HEK293 (cell line): ENCODE measurements at regions not wholly inside any gene's neighbourhood (a gene's known extent, or its start where the extent isn't known, plus 50 kb on each side); places are given as distances from the start of the nearest gene placed in this dataset.

ENCODE experiments used
- CTCF ChIA-PET: fragments of 350-600 bp; formaldehyde crosslinking; extraction: SDS; loops from one replicate; lab custom pipeline; 2021; ENCODE audit warnings: antibody characterized with exemption; lab: Yijun Ruan, JAX
- POLR2A ChIA-PET: fragments of 300-600 bp; formaldehyde crosslinking; extraction: SDS; loops from one replicate; lab custom pipeline; 2020; ENCODE audit warnings: antibody characterized with exemption, inconsistent platforms; lab: Yijun Ruan, JAX
- H3K27ac ChIP-seq: fragments of 200-500 bp; sonication (Bioruptor generic); 2 replicates; pipeline ENCODE4 v1.5.1; 2014; ENCODE audit warnings: low read depth, low read length, control low read depth, inconsistent platforms; ENCODE audit errors: extremely low read depth
- H3K36me3 ChIP-seq, 2 experiments: fragments of 200-500 bp in 1 of 2; sonication (Bioruptor generic) in 1 of 2; 1 replicate in 1 of 2; 2 replicates in 1 of 2; pipeline ENCODE4 v1.5.1; 2014 to 2017; ENCODE audit warnings: inconsistent platforms in 2 of 2, low read length in 2 of 2; ENCODE audit not compliant: control insufficient read depth in 2 of 2, insufficient read depth in 1 of 2
- H3K4me1 ChIP-seq: fragments of 200-500 bp; sonication (Bioruptor generic); 2 replicates; pipeline ENCODE4 v1.5.1; 2014; ENCODE audit warnings: mild to moderate bottlenecking, low read length, inconsistent platforms; ENCODE audit not compliant: control insufficient read depth, insufficient read depth
- H3K4me3 ChIP-seq: 2 replicates; pipeline ENCODE4 v1.5.1; 2011; ENCODE audit warnings: low read depth, mild to moderate bottlenecking, control low read depth, low read length, moderate library complexity
- H3K9me3 ChIP-seq: fragments of 200-500 bp; sonication (Bioruptor generic); 2 replicates; pipeline ENCODE4 v1.5.1; 2014; ENCODE audit warnings: low read depth, low read length, inconsistent platforms; ENCODE audit not compliant: control insufficient read depth, insufficient read depth
- KLF1 ChIP-seq: fragments of 450-650 bp; formaldehyde crosslinking; IDR thresholded peaks from 2 replicates; pipeline ENCODE4 v1.5.1; 2016; ENCODE audit warnings: missing biosample characterization, missing genetic modification characterization
- KLF10 ChIP-seq: fragments of 450-650 bp; IDR thresholded peaks from 2 replicates; pipeline ENCODE4 v1.5.1; 2018; ENCODE audit warnings: missing biosample characterization, mild to moderate bottlenecking, missing genetic modification characterization
- KLF16 ChIP-seq: fragments of 450-650 bp; formaldehyde crosslinking; IDR thresholded peaks from 2 replicates; pipeline ENCODE4 v1.5.1; 2017; ENCODE audit warnings: missing biosample characterization, missing genetic modification characterization
- PRDM1 ChIP-seq: fragments of 450-650 bp; formaldehyde crosslinking; IDR thresholded peaks from 2 replicates; pipeline ENCODE4; 2016; ENCODE audit warnings: missing biosample characterization, missing genetic modification characterization
- YY1 ChIP-seq: fragments of 450-650 bp; formaldehyde crosslinking; IDR thresholded peaks from 2 replicates; pipeline ENCODE4 v1.5.1; 2018; ENCODE audit warnings: missing biosample characterization, missing genetic modification characterization
- ZNF202 ChIP-seq: fragments of 450-650 bp; formaldehyde crosslinking; IDR thresholded peaks from 2 replicates; pipeline ENCODE4 v1.5.1; 2016; ENCODE audit warnings: missing biosample characterization, missing genetic modification characterization, borderline replicate concordance
- ZNF211 ChIP-seq: fragments of 450-650 bp; formaldehyde crosslinking; IDR thresholded peaks from 2 replicates; pipeline ENCODE4 v1.5.1; 2016; ENCODE audit warnings: low read depth, missing biosample characterization, missing genetic modification characterization
- ZNF292 ChIP-seq: fragments of 450-650 bp; formaldehyde crosslinking; IDR thresholded peaks from 2 replicates; pipeline ENCODE4 v1.5.1; 2016; ENCODE audit warnings: low read depth, missing biosample characterization, missing genetic modification characterization, borderline replicate concordance
- ZNF366 ChIP-seq: fragments of 450-650 bp; formaldehyde crosslinking; conservative IDR thresholded peaks from 2 replicates; pipeline ENCODE4 v1.5.1; 2016; ENCODE audit warnings: missing biosample characterization, missing genetic modification characterization
- ZNF660 ChIP-seq: fragments of 450-650 bp; IDR thresholded peaks from 2 replicates; pipeline ENCODE4 v1.5.1; 2018; ENCODE audit warnings: missing biosample characterization, mild to moderate bottlenecking, missing genetic modification characterization
- TF ChIP-seq, protein P1 (sequence below): fragments of 450-650 bp; formaldehyde crosslinking; IDR thresholded peaks from 2 replicates; pipeline ENCODE4 v1.5.1; 2016; ENCODE audit warnings: missing biosample characterization, missing genetic modification characterization, borderline replicate concordance
- TF ChIP-seq, protein P2 (sequence below): fragments of 450-650 bp; formaldehyde crosslinking; IDR thresholded peaks from 2 replicates; pipeline ENCODE4 v1.5.1; 2016; ENCODE audit warnings: missing biosample characterization, missing genetic modification characterization
- TF ChIP-seq, protein P3 (sequence below): fragments of 450-650 bp; formaldehyde crosslinking; IDR thresholded peaks from 2 replicates; pipeline ENCODE4 v1.5.1; 2016; ENCODE audit warnings: missing biosample characterization, missing genetic modification characterization
- TF ChIP-seq, protein P4 (sequence below): fragments of 450-650 bp; formaldehyde crosslinking; IDR thresholded peaks from 2 replicates; pipeline ENCODE4 v1.5.1; 2016; ENCODE audit warnings: missing biosample characterization, missing genetic modification characterization
- TF ChIP-seq, protein P5 (sequence below): fragments of 450-650 bp; formaldehyde crosslinking; IDR thresholded peaks from 2 replicates; pipeline ENCODE4 v1.5.1; 2016; ENCODE audit warnings: missing biosample characterization, missing genetic modification characterization
- TF ChIP-seq, protein P6 (sequence below): fragments of 450-650 bp; formaldehyde crosslinking; IDR thresholded peaks from 2 replicates; pipeline ENCODE4 v1.5.1; 2016; ENCODE audit warnings: missing biosample characterization, missing genetic modification characterization
- TF ChIP-seq, protein P7 (sequence below): fragments of 450-650 bp; formaldehyde crosslinking; IDR thresholded peaks from 2 replicates; pipeline ENCODE4 v1.5.1; 2016; ENCODE audit warnings: missing biosample characterization, missing genetic modification characterization

DNA sequence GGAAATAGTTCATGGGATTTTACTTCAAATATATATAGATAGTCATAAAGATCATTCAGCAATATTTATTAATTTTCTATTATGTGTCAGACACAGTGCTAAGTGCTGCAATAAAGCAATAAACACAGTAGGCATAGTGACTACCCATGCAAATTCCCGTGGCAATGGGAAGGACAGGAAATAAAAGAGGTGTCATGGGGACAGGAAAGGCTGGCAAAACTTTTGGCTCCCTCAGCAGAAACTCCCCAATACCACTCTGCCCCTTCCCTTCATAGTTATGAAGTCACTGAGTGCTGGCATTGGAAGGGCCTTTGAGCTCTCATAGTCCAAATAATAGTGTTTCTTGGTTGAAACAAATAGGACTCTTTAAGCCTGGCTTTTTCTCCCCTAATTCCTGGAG is 104.4 kb upstream of the DPT start:
- TF ChIP-seq ZNF366, result no peak
- TF ChIP-seq, protein P1, sequence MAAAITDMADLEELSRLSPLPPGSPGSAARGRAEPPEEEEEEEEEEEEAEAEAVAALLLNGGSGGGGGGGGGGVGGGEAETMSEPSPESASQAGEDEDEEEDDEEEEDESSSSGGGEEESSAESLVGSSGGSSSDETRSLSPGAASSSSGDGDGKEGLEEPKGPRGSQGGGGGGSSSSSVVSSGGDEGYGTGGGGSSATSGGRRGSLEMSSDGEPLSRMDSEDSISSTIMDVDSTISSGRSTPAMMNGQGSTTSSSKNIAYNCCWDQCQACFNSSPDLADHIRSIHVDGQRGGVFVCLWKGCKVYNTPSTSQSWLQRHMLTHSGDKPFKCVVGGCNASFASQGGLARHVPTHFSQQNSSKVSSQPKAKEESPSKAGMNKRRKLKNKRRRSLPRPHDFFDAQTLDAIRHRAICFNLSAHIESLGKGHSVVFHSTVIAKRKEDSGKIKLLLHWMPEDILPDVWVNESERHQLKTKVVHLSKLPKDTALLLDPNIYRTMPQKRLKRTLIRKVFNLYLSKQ (tag by site-specific recombination), result no peak
- TF ChIP-seq, protein P2, sequence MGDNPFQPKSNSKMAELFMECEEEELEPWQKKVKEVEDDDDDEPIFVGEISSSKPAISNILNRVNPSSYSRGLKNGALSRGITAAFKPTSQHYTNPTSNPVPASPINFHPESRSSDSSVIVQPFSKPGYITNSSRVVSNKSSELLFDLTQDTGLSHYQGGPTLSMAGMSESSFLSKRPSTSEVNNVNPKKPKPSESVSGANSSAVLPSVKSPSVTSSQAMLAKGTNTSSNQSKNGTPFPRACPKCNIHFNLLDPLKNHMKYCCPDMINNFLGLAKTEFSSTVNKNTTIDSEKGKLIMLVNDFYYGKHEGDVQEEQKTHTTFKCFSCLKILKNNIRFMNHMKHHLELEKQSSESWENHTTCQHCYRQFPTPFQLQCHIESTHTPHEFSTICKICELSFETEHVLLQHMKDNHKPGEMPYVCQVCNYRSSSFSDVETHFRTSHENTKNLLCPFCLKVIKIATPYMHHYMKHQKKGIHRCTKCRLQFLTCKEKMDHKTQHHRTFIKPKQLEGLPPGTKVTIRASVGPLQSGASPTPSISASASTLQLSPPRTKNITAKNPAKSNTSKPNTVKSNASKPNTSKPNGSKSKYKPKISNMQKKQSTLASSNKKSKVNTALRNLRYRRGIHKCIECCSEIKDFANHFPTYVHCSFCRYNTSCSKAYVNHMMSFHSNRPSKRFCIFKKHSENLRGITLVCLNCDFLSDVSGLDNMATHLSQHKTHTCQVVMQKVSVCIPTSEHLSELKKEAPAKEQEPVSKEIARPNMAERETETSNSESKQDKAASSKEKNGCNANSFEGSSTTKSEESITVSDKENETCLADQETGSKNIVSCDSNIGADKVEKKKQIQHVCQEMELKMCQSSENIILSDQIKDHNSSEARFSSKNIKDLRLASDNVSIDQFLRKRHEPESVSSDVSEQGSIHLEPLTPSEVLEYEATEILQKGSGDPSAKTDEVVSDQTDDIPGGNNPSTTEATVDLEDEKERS (tag by site-specific recombination), result no peak
- no peak for TF ChIP-seq KLF10 (tag by site-specific recombination)
- no peak for TF ChIP-seq KLF16 (tag by site-specific recombination)
- TF ChIP-seq, protein P3, sequence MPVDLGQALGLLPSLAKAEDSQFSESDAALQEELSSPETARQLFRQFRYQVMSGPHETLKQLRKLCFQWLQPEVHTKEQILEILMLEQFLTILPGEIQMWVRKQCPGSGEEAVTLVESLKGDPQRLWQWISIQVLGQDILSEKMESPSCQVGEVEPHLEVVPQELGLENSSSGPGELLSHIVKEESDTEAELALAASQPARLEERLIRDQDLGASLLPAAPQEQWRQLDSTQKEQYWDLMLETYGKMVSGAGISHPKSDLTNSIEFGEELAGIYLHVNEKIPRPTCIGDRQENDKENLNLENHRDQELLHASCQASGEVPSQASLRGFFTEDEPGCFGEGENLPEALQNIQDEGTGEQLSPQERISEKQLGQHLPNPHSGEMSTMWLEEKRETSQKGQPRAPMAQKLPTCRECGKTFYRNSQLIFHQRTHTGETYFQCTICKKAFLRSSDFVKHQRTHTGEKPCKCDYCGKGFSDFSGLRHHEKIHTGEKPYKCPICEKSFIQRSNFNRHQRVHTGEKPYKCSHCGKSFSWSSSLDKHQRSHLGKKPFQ (tag by site-specific recombination), result no peak
- TF ChIP-seq, protein P4, sequence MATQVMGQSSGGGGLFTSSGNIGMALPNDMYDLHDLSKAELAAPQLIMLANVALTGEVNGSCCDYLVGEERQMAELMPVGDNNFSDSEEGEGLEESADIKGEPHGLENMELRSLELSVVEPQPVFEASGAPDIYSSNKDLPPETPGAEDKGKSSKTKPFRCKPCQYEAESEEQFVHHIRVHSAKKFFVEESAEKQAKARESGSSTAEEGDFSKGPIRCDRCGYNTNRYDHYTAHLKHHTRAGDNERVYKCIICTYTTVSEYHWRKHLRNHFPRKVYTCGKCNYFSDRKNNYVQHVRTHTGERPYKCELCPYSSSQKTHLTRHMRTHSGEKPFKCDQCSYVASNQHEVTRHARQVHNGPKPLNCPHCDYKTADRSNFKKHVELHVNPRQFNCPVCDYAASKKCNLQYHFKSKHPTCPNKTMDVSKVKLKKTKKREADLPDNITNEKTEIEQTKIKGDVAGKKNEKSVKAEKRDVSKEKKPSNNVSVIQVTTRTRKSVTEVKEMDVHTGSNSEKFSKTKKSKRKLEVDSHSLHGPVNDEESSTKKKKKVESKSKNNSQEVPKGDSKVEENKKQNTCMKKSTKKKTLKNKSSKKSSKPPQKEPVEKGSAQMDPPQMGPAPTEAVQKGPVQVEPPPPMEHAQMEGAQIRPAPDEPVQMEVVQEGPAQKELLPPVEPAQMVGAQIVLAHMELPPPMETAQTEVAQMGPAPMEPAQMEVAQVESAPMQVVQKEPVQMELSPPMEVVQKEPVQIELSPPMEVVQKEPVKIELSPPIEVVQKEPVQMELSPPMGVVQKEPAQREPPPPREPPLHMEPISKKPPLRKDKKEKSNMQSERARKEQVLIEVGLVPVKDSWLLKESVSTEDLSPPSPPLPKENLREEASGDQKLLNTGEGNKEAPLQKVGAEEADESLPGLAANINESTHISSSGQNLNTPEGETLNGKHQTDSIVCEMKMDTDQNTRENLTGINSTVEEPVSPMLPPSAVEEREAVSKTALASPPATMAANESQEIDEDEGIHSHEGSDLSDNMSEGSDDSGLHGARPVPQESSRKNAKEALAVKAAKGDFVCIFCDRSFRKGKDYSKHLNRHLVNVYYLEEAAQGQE (tag by site-specific recombination), result no peak
- TF ChIP-seq, protein P5, sequence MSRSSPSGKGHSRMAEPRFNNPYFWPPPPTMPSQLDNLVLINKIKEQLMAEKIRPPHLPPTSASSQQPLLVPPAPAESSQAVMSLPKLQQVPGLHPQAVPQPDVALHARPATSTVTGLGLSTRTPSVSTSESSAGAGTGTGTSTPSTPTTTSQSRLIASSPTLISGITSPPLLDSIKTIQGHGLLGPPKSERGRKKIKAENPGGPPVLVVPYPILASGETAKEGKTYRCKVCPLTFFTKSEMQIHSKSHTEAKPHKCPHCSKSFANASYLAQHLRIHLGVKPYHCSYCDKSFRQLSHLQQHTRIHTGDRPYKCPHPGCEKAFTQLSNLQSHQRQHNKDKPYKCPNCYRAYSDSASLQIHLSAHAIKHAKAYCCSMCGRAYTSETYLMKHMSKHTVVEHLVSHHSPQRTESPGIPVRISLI, result no peak
- TF ChIP-seq KLF1 (tag by site-specific recombination), result no peak
- TF ChIP-seq ZNF292 (tag by site-specific recombination), result no peak
- TF ChIP-seq, protein P6, sequence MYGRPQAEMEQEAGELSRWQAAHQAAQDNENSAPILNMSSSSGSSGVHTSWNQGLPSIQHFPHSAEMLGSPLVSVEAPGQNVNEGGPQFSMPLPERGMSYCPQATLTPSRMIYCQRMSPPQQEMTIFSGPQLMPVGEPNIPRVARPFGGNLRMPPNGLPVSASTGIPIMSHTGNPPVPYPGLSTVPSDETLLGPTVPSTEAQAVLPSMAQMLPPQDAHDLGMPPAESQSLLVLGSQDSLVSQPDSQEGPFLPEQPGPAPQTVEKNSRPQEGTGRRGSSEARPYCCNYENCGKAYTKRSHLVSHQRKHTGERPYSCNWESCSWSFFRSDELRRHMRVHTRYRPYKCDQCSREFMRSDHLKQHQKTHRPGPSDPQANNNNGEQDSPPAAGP (tag by site-specific recombination), result no peak
- TF ChIP-seq, protein P7, sequence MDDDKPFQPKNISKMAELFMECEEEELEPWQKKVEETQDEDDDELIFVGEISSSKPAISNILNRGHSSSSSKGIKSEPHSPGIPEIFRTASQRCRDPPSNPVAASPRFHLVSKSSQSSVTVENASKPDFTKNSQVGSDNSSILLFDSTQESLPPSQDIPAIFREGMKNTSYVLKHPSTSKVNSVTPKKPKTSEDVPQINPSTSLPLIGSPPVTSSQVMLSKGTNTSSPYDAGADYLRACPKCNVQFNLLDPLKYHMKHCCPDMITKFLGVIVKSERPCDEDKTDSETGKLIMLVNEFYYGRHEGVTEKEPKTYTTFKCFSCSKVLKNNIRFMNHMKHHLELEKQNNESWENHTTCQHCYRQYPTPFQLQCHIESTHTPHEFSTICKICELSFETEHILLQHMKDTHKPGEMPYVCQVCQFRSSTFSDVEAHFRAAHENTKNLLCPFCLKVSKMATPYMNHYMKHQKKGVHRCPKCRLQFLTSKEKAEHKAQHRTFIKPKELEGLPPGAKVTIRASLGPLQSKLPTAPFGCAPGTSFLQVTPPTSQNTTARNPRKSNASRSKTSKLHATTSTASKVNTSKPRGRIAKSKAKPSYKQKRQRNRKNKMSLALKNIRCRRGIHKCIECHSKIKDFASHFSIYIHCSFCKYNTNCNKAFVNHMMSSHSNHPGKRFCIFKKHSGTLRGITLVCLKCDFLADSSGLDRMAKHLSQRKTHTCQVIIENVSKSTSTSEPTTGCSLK (tag by site-specific recombination), result no peak
- no peak for TF ChIP-seq ZNF202
- no peak for TF ChIP-seq PRDM1 (tag by site-specific recombination)
- TF ChIP-seq ZNF660 (tag by site-specific recombination), result no peak
- no peak for TF ChIP-seq ZNF211 (tag by site-specific recombination)
- TF ChIP-seq YY1 (tag by site-specific recombination), result no peak
- Histone ChIP-seq H3K27ac (no peak overlapping the region), H3K9me3 (no peaks in the 10 kb centered on the region), H3K36me3 (no peaks in the 10 kb centered on the region), H3K4me3 (no peak overlapping the region), H3K4me1 (no peaks in the 10 kb centered on the region)
- POLR2A ChIA-PET, result no interaction called here
- CTCF ChIA-PET, result no interaction called here
